C4-2B (cell line): ENCODE measurements at regions not wholly inside any gene's neighbourhood (a gene's known extent, or its start where the extent isn't known, plus 50 kb on each side); places are given as distances from the start of the nearest gene placed in this dataset.

ENCODE experiments used
- H3K27ac ChIP-seq: fragments of 450-650 bp; 2 replicates; pipeline ENCODE4 v1.5.1; 2017
- CTCF ChIP-seq: fragments of 450-650 bp; conservative IDR thresholded peaks from 2 replicates; pipeline ENCODE4 v1.5.1; 2017; ENCODE audit warnings: mild to moderate bottlenecking
- ZFX ChIP-seq: fragments of 450-650 bp; IDR thresholded peaks from 2 replicates; pipeline ENCODE4 v1.6.1; 2017

- no peak for TF ChIP-seq ZFX
- no peak for TF ChIP-seq CTCF
- no peak overlapping the region for H3K27ac ChIP-seq
Measured at GRCh38 chr7:19448091-19448490, 260.7 kb downstream of the POLR1F start.

GRCh38 chr7:19442016-19442785 is 266.6 kb downstream of the POLR1F start:
- TF ChIP-seq CTCF (peak; percentile 69), ZFX (no peak)
- no peak overlapping the region for H3K27ac ChIP-seq

- no peak for TF ChIP-seq ZFX
- TF ChIP-seq CTCF = no peak
- H3K27ac ChIP-seq = no peak overlapping the region
Measured at GRCh38 chr7:19439517-19439916, 269.3 kb downstream of the POLR1F start.

GRCh38 chr7:19437446-19437845 is 271.4 kb downstream of the POLR1F start:
- no peak for TF ChIP-seq ZFX
- no peak for TF ChIP-seq CTCF
- H3K27ac ChIP-seq = no peak overlapping the region

- H3K27ac ChIP-seq = no peak overlapping the region
- no peak for TF ChIP-seq ZFX
- no peak for TF ChIP-seq CTCF
Measured at GRCh38 chr7:19427944-19428343, 280.9 kb downstream of the POLR1F start.

- TF ChIP-seq ZFX (no peak), CTCF (no peak)
- no peak overlapping the region for H3K27ac ChIP-seq
Measured at GRCh38 chr7:19421861-19422260, 276.6 kb upstream of the FERD3L start.

- H3K27ac ChIP-seq = no peak overlapping the region
- TF ChIP-seq ZFX (no peak), CTCF (no peak)
Measured at GRCh38 chr7:19417231-19417630, 272.0 kb upstream of the FERD3L start.
